BLaER1 treated with 17β-estradiol and CSF1 and Interleukin-3, amounts not matched to agents 10 nM and 100 nM (cell line): ENCODE measurements at regions not wholly inside any gene's neighbourhood (a gene's known extent, or its start where the extent isn't known, plus 50 kb on each side); places are given as distances from the start of the nearest gene placed in this dataset.
"Not testable (repeated sequence)": the region's sequence is repeated elsewhere in the genome, so short reads cannot be mapped to it uniquely, and the experiment has no call there.

Source experiments
- H3K27ac ChIP-seq, 11 experiments: shearing (Covaris generic); formaldehyde crosslinking; 2 replicates each; pipeline ENCODE4 v1.8.1; 2022
- H3K27me3 ChIP-seq, 11 experiments: shearing (Covaris generic); formaldehyde crosslinking; 2 replicates each; pipeline ENCODE4 v1.8.1; 2022
- H3K36me3 ChIP-seq, 11 experiments: shearing (Covaris generic); formaldehyde crosslinking; 2 replicates each; pipeline ENCODE4 v1.8.1; 2022
- H3K4me1 ChIP-seq, 10 experiments: shearing (Covaris generic); formaldehyde crosslinking; 2 replicates each; pipeline ENCODE4 v1.8.1; 2022
- H3K4me2 ChIP-seq, 11 experiments: shearing (Covaris generic); formaldehyde crosslinking; 2 replicates each; pipeline ENCODE4 v1.8.1; 2022
- H3K4me3 ChIP-seq, 10 experiments: shearing (Covaris generic); formaldehyde crosslinking; 2 replicates each; pipeline ENCODE4 v1.8.1; 2022
- H3K9ac ChIP-seq, 11 experiments: shearing (Covaris generic); formaldehyde crosslinking; 2 replicates each; pipeline ENCODE4 v1.8.1; 2022
- H3K9me3 ChIP-seq, 11 experiments: shearing (Covaris generic); formaldehyde crosslinking; replicated peaks in 1 of 11; 2 replicates each; pipeline ENCODE4 v1.8.1; 2022
- H4K20me1 ChIP-seq, 11 experiments: shearing (Covaris generic); formaldehyde crosslinking; 2 replicates each; pipeline ENCODE4 v1.8.1; 2022
- Cebpa-rat ChIP-seq, 11 experiments: shearing (Covaris generic); IDR thresholded peaks; 2 replicates each; pipeline ENCODE4 v1.8.1; 2022

DNA sequence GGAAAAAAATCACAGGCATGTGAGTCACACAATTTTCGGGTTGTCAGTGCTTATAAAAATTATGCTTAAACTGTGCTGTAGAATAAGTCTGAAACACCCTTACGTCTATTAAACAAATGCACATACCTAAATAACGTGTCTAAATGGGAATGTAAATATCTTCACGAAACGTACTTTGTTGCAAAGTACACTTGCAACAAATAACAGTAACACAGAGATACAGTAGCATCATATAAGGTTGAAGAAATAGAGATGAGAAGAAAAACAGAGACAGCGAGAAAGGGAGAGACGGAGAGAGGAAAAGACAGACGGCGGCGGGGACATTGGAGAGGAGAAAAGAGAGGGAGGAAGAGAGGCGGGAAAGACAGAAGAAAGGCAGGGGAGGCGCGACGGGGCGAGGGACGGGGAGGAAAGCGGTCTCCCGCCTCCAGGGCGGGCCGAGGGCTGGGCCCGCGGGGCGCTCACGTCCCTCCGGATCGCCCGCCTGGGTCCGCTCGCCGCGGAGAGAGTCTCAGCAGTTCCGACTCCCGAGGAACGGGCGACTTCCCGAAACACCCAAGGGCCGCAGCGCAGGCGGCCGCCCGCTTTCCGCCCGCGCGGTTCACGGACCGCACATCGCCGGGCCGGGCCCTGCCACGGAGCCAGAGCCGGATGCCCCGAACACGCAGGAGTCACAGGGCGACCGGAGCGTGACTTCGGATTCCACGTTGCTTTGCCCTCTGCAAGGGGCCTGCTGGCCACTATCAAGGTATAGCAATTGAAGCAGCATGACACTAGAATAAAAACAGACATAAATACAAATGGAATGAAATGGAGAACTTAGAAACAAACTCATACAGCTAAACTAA lies 153.4 kb downstream of the LMLN start:
- peaks cover 54 to 76% (median 70%) of the 10 kb centered on the region in 11 experiments for H3K9me3 ChIP-seq
- no peaks in the 10 kb centered on the region for H4K20me1 ChIP-seq
- H3K9ac ChIP-seq: no peak overlapping the region
- peaks cover 0 to 7% (median 0%) of the 10 kb centered on the region in 11 experiments; a peak in 1 of 22 replicates for H3K36me3 ChIP-seq
- H3K27ac ChIP-seq: no peak overlapping the region
- H3K27me3 ChIP-seq: peaks cover 29 to 49% (median 38%) of the 10 kb centered on the region in 11 experiments
- TF ChIP-seq Cebpa-rat (IDR thresholded peaks at IDR 0.05): no peak
- peak overlapping the region in 6 of 11 experiments; percentile 9 to 67 (median 48); a peak in 11 of 22 replicates for H3K4me2 ChIP-seq
- peaks cover 0 to 14% (median 7%) of the 10 kb centered on the region in 10 experiments; a peak in 12 of 20 replicates for H3K4me1 ChIP-seq
- peak overlapping the region; percentile 16 to 58 (median 43); a peak in 17 of 20 replicates for H3K4me3 ChIP-seq

DNA sequence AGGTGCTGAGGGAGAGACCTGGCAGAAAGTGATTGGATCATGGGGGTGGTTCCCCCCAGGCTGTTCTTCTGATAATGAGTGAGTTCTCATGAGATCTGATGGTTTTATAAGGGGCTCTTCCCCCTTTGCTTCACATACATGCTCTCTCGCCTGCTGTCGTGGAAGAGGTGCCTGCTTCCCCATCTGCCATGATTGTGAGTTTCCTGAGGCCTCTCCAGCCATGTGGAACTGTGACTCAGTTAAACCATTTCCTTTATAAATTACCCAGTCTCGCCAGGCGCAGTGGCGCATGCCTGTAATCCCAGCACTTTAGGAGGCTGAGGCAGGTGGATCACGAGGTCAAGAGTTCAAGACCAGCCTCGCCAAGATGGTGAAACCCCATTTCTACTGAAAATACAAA lies 154.5 kb downstream of the LMLN start:
- not testable (repeated sequence) for H3K27ac ChIP-seq, H3K4me3 ChIP-seq, H3K9ac ChIP-seq, H4K20me1 ChIP-seq, H3K4me1 ChIP-seq, H3K36me3 ChIP-seq
- Histone ChIP-seq H3K4me2 (peak overlapping the region in 3 of 11 experiments; percentile 25 to 39 (median 29); a peak in 3 of 22 replicates), H3K27me3 (peaks cover 29 to 49% (median 38%) of the 10 kb centered on the region in 11 experiments), H3K9me3 (peaks cover 44 to 65% (median 59%) of the 10 kb centered on the region in 11 experiments)

DNA sequence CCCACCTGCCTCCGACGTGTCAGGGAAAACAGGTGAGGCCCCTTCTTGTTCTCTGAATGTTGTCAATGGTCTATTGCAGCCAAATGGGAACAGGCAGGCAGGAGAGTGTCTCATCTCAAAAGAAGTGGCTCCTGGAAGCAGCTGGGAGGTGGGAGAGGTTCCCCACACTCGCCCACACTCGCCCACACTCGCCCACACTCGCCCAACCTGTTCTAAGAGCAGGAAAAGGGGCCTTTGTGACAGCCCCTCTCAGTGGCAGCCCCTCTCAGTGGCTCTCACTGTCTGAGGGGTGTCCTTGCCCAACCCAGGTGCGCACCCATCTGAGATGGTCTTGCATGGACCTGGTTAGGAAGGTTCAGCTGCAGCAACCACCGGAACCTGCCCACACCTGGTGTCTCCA lies 162.2 kb downstream of the LMLN start:
- H3K36me3 ChIP-seq, H3K9ac ChIP-seq, H4K20me1 ChIP-seq, H3K9me3 ChIP-seq, H3K4me2 ChIP-seq, H3K27ac ChIP-seq, H3K27me3 ChIP-seq, H3K4me1 ChIP-seq, H3K4me3 ChIP-seq: not testable (repeated sequence)

DNA sequence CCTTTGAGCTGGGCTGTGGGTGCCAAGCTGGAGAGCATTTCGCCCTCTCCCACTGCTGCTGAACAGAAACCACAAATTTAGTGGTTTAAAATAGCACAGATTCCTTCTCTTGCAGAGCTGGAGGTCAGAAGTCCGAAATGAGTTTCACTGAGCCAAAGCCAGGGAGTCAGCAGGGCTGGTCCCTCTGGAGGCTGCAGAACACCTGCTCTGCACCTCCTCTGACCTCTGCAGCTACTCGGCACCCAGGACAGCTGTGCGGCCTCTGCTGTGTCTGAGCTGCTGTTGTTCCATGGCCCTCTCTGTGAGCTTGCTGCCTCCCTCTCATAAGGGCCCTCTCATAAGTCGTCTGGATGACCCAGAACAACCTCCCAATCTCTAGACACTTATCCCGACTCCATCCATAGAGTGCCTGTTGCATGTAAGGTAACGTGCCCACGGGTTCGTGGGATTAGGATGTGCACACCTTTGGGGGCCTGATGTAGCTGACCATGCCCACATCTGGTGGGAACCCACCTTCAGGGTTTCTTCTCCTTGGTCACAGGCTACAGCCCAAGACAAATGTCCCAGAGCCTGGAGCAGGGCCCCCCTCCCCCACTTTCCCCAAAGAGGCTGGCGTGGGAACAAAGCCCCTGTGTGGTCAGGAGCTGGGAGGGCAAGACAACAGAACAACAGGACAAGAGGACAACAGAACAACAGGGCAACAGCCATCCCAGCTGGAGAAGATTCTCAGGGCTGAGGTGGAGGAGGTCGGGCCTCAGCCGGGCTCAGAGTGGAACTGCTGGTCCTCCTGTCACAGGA lies 177.2 kb downstream of the LMLN start:
- H3K9me3 ChIP-seq, H3K9ac ChIP-seq, H4K20me1 ChIP-seq, H3K27me3 ChIP-seq, H3K27ac ChIP-seq, H3K4me3 ChIP-seq, H3K36me3 ChIP-seq: not testable (repeated sequence)
- Histone ChIP-seq H3K4me1 (peaks cover 0 to 26% (median 9%) of the 10 kb centered on the region in 10 experiments; a peak in 15 of 20 replicates), H3K4me2 (peak overlapping the region in 8 of 11 experiments; percentile 8 to 63 (median 50); a peak in 12 of 22 replicates)

DNA sequence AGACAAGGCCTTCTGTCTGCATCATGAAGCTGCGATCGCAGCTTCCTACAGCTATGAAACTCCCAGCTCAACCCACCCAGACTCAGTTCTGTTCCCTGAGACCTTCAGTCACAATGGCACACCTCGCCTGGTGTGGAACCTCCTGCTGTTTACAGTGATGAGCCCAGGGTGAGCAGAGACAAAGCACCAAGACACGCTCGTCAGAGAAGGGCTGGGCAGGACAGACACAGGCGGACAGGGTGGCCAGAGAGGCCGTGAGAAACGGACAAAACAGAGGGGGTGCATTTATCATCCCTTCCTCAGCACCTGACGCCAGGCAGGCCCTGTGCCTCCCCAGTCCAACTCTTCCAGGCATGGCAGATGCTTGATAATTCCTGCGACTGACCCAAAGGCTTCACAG lies 178.2 kb downstream of the LMLN start:
- not testable (repeated sequence) for H3K4me3 ChIP-seq, H4K20me1 ChIP-seq, H3K36me3 ChIP-seq, H3K27ac ChIP-seq, H3K9ac ChIP-seq, H3K9me3 ChIP-seq, H3K27me3 ChIP-seq
- Histone ChIP-seq H3K4me1 (peaks cover 0 to 34% (median 12%) of the 10 kb centered on the region in 10 experiments; a peak in 15 of 20 replicates), H3K4me2 (peak overlapping the region in 9 of 11 experiments; percentile 12 to 63 (median 47); a peak in 13 of 22 replicates)

DNA sequence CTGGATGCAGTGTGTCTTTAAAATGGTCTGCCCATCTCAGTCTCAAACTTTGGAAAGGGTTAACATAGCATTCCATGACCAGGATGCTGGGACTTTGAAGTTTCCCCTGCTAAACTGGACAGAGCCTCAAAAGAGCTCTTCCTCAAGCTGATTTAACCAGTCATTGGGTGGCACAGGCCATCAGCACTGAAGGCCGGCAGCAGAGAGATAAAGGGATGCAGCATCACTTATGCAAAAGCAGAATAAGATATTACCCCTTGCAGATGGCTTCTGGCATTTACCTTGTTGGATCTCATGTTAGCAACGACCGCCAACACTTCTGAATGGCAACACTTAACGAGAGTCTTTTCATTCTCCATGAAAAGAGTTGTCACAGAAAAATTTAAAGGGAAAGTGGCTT lies 179.0 kb downstream of the LMLN start:
- H3K27me3 ChIP-seq, H3K27ac ChIP-seq, H3K4me2 ChIP-seq, H3K9ac ChIP-seq, H3K36me3 ChIP-seq, H4K20me1 ChIP-seq, H3K4me3 ChIP-seq, H3K9me3 ChIP-seq: not testable (repeated sequence)
- peaks cover 0 to 35% (median 12%) of the 10 kb centered on the region in 10 experiments; a peak in 15 of 20 replicates for H3K4me1 ChIP-seq

DNA sequence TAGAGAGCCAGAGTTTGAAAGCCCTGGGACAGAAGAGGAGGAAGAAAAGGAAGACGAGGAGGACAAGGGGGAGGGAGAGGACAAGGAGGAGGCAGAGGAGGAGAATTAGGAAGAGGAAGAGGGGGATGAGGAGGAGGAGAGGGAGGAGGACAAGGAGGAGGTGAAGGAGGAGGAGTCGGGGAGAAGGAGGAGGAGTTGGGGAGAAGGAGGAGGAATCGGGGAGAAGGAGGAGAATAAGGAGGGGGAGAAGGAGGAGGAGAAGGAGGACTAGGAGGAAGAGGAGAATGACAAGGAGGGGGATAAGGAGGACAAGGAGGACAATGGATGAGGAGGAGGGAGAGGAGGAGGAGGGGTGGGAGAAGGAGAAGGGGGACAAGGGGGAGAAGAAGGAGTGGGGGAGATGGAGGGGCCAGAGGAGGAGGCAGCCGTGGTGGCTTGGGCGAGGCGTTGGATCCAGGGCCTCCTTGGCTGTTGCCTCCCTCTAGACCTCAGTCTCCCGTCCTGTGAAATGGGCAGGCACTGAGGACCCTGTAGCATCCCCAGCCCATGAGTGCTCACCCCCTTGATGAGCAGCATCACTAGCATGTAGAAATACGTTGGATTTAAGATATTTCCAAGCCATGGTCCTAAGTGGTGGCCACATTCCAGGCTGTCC lies 179.6 kb downstream of the LMLN start:
- H4K20me1 ChIP-seq, H3K27ac ChIP-seq, H3K9ac ChIP-seq, H3K36me3 ChIP-seq, H3K4me3 ChIP-seq, H3K27me3 ChIP-seq, H3K9me3 ChIP-seq: not testable (repeated sequence)
- Histone ChIP-seq H3K4me2 (peak overlapping the region in 3 of 11 experiments; percentile 7 to 21 (median 18); a peak in 3 of 22 replicates), H3K4me1 (peaks cover 0 to 37% (median 12%) of the 10 kb centered on the region in 10 experiments; a peak in 15 of 20 replicates)

DNA sequence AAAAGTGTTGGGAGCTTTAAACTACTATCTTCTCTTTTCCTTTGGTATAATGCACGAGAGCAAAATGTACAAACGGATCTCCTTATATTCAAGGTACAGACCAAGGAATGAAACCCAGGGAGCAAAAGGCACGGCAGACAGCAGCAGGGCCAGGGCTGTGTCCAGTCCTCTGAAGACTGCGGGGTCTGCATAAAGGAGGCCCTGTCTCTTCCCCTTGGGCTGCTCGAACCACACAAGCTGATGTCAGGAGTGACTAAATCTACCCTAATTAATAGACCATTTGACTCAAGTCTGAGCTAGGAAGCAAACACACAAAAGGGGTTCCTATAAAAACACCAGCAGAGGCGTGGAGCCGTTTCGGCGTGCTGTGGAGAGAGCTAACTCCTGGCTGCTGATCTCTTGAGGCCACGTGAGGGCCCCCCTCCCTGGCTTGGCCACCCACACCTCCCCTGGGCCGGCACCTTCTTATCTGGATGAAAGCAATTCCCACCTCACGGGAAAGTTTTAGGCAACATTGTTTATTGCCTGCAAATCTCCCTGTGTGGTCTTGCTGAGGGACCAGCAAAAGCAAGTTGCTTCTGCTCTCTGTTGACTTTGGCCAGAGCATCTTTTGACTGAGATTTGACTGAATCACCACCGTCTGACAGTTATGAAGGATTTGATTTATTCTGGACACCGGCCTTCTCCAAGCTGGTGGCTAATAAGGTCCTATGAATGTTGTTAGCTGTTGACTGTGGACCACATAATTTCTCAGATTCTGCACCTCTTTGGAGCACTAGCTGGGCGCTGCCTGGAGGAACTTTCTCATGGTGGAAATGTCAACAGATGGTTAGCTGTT lies 183.5 kb downstream of the LMLN start:
- H4K20me1 ChIP-seq, H3K36me3 ChIP-seq, H3K9me3 ChIP-seq, H3K27me3 ChIP-seq, H3K9ac ChIP-seq, H3K4me3 ChIP-seq, H3K27ac ChIP-seq: not testable (repeated sequence)
- peak overlapping the region in 4 of 11 experiments; percentile 12 to 34 (median 24); a peak in 5 of 22 replicates for H3K4me2 ChIP-seq
- peaks cover 3 to 28% (median 15%) of the 10 kb centered on the region in 10 experiments; a peak in 16 of 20 replicates for H3K4me1 ChIP-seq

DNA sequence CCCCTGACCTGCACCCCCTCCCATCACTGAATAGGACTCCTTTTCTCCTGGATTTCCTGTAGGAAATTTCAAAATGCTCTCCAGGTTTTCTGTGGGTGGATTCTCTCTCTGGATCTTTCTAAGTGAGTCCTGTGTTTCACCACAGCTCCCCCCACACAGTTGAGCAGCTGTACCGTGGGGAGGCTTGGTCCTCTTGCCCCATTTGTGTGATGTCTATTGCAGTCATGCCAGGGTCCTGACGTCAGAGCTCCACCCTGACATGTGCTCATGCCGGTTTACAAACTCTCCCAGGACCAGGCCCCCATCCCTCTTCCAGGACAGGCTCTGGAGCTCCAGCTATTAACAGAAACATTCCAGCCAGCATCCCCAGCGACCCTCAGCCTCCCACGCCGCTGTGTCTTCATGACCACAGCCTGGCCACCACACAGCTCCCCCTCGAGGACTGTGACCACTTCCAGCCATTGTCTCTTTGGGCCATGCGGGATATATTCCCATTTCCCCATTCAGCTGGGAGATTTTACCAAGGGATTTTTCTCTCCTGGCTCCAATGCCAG lies 185.3 kb downstream of the LMLN start:
- peak overlapping the region in 3 of 11 experiments; percentile 24 to 59 (median 41); a peak in 2 of 22 replicates for H3K4me2 ChIP-seq
- H3K36me3 ChIP-seq, H3K27ac ChIP-seq, H3K9ac ChIP-seq, H3K27me3 ChIP-seq, H3K9me3 ChIP-seq, H3K4me3 ChIP-seq, H4K20me1 ChIP-seq: not testable (repeated sequence)
- H3K4me1 ChIP-seq: peaks cover 3 to 27% (median 15%) of the 10 kb centered on the region in 10 experiments; a peak in 16 of 20 replicates

DNA sequence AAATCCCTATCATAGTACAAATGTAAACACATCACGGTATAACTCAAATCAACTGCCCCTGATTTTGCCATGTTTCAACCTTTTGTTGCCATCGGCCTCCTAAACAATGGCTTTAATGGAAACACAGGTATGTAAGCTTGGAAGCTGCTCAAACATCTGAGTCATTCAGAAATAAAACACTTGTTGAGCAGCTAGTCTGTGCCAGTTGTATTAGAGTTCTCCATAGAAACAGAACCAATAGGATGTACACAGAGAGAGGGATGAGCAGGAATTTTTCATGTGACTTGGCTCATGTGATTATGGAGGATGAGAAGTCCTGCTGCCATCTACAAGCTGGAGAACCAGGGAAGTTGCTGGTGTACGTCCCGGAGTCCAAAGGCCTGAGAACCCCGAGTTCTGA lies 186.1 kb downstream of the LMLN start:
- H3K27ac ChIP-seq, H3K9ac ChIP-seq, H3K4me3 ChIP-seq, H4K20me1 ChIP-seq, H3K27me3 ChIP-seq, H3K36me3 ChIP-seq, H3K9me3 ChIP-seq: not testable (repeated sequence)
- Histone ChIP-seq H3K4me2 (peak overlapping the region in 1 of 11 experiments; percentile 23; a peak in 1 of 22 replicates), H3K4me1 (peaks cover 3 to 23% (median 15%) of the 10 kb centered on the region in 10 experiments; a peak in 16 of 20 replicates)

DNA sequence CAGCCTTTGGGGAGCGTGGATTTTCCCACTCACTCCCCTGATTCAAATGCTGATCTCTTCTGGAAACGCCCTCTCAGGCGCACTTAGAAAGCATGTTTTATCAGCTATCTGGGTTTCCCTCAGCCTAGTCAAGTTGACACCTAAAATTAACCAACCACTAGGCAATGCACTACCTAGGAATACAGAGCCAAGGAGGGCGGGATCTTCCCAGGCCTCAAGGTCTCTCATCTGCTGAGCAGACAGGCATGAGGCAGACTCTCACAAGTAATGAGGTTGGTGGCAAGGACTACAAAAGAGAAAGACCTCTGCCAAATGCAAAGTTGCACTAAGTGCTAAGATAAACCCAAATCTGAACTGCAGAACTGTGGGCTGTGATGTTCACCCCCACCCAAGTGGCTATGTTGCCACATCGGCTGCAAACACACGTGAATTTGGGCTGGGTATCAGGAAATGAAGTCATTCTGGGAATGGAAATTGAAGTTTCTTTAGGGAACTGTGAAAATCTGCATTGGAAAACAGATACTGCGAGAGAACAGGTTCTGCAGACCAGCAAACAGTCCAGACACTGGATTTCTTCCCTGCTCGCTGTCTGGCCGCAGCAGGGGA lies 186.6 kb downstream of the LMLN start:
- Histone ChIP-seq H3K4me1 (peaks cover 5 to 29% (median 20%) of the 10 kb centered on the region in 10 experiments; a peak in 18 of 20 replicates), H3K4me2 (peak overlapping the region in 4 of 11 experiments; percentile 20 to 44 (median 30); a peak in 2 of 22 replicates)
- not testable (repeated sequence) for H3K36me3 ChIP-seq, H3K27ac ChIP-seq, H3K9ac ChIP-seq, H3K9me3 ChIP-seq, H4K20me1 ChIP-seq, H3K4me3 ChIP-seq, H3K27me3 ChIP-seq
